ENCODE measurements at regions not wholly inside any gene's neighbourhood (a gene's known extent, or its start where the extent isn't known, plus 50 kb on each side); places are given as distances from the start of the nearest gene placed in this dataset.
"Not testable (repeated sequence)": the region's sequence is repeated elsewhere in the genome, so short reads cannot be mapped to it uniquely, and the experiment has no call there.

GRCh38 chr3:104089987-104090386 lies 1276.7 kb upstream of the ALCAM start:
- TF ChIP-seq CTCF, EZH2phosphoT487 (IDR thresholded peaks at IDR 0.05; ENCODE audit: low read length): not testable (repeated sequence)

Data from MM.1S (cell line).